HepG2 (cell line): ENCODE measurements at regions not wholly inside any gene's neighbourhood (a gene's known extent, or its start where the extent isn't known, plus 50 kb on each side); places are given as distances from the start of the nearest gene placed in this dataset.

Experiments used
- ATAC-seq: fragments of 200-7000 bp; cut with Tn5 transposase; 3 replicates; pipeline ENCODE4 v1.9.1; 2020; ENCODE audit warnings: mild to moderate bottlenecking, moderate library complexity
- BruUV-seq: library from RNA; stranded (reverse); fragments of 400-500 nt; replicated peaks from 2 replicates; lab custom pipeline; 2021; lab: Mats Ljungman, UMichigan
- CTCF ChIA-PET: fragments of 300-600 bp; formaldehyde crosslinking; extraction: SDS; loops from one replicate; lab custom pipeline; 2021; ENCODE audit warnings: low total read pairs, inconsistent platforms, low intra/inter-chr PET ratio; lab: Yijun Ruan, JAX
- POLR2A ChIA-PET: fragments of 350-600 bp; sonication (Branson Sonifier 250); formaldehyde crosslinking; loops from one replicate; lab custom pipeline; 2020; ENCODE audit warnings: antibody characterized with exemption, inconsistent platforms; lab: Yijun Ruan, JAX
- DNase-seq: peaks from one replicate; pipeline ENCODE4 v3.0.0-alpha.2; 2015; ENCODE audit warnings: low spot score
- FAIRE-seq: peaks from 3 replicates; lab custom pipeline; 2011; peaks lifted over from hg19 to GRCh38; lab: Jason Lieb, UNC
- H2AFZ ChIP-seq: one replicate; pipeline ENCODE4 v1.6.1; 2011; ENCODE audit warnings: low read length, inconsistent platforms
- H3K27ac ChIP-seq: fragments of 300-600 bp; 3 replicates; pipeline ENCODE4 v1.8.0; 2011; ENCODE audit warnings: mixed run types, mild to moderate bottlenecking, mixed read lengths, low read length, inconsistent platforms; ENCODE audit not compliant: insufficient read depth; ENCODE audit errors: extremely low read length
- H3K27me3 ChIP-seq, 2 experiments: fragments of 200-600 bp in 1 of 2; 2 replicates in 1 of 2; 3 replicates in 1 of 2; pipeline versions ENCODE4 v1.6.0 to v1.8.0; 2011; ENCODE audit warnings: low read length in 2 of 2, mild to moderate bottlenecking in 2 of 2, moderate library complexity in 2 of 2, inconsistent platforms in 1 of 2; ENCODE audit not compliant: insufficient read depth in 2 of 2, control insufficient read depth in 1 of 2
- H3K36me3 ChIP-seq, 2 experiments: fragments of 200-600 bp in 1 of 2; replicated peaks in 1 of 2; 2 replicates in 1 of 2; 3 replicates in 1 of 2; pipeline versions ENCODE4 v1.5.1 to v1.8.0; 2011; ENCODE audit warnings: low read length in 2 of 2, inconsistent platforms in 1 of 2; ENCODE audit not compliant: insufficient read depth in 2 of 2, control insufficient read depth in 1 of 2
- H3K4me1 ChIP-seq: 2 replicates; pipeline ENCODE4 v1.5.1; 2012; ENCODE audit warnings: low read length, inconsistent platforms; ENCODE audit not compliant: insufficient read depth
- H3K4me2 ChIP-seq: 2 replicates; pipeline ENCODE4 v1.6.0; 2011; ENCODE audit warnings: low read depth, low read length, inconsistent platforms
- H3K4me3 ChIP-seq, 3 experiments: fragments of 200-600 bp in 1 of 3; sonication (generic), shearing (Covaris generic) in 1 of 3; replicated peaks in 1 of 3; 2 replicates each; pipeline ENCODE4 v1.5.1; 2011 to 2016; ENCODE audit warnings: low read length in 3 of 3, inconsistent platforms in 2 of 3, low read depth in 2 of 3, mild to moderate bottlenecking in 2 of 3, control low read depth in 1 of 3, mixed read lengths in 1 of 3; ENCODE audit not compliant: insufficient read depth in 1 of 3
- H3K79me2 ChIP-seq: one replicate; pipeline ENCODE4 v1.6.1; 2011; ENCODE audit warnings: low read length, inconsistent platforms; ENCODE audit not compliant: insufficient read depth
- H3K9ac ChIP-seq: 2 replicates; pipeline ENCODE4 v1.6.0; 2011; ENCODE audit warnings: mild to moderate bottlenecking, low read depth, low read length, inconsistent platforms; ENCODE audit not compliant: insufficient read depth
- H3K9me3 ChIP-seq: 2 replicates; pipeline ENCODE4 v1.5.1; 2012; ENCODE audit warnings: mild to moderate bottlenecking, low read length
- H4K20me1 ChIP-seq: 2 replicates; pipeline ENCODE4 v1.6.0; 2011; ENCODE audit warnings: inconsistent platforms, mild to moderate bottlenecking, low read length, moderate library complexity; ENCODE audit not compliant: insufficient read depth
- ELF4 ChIP-seq: sonication (generic); formaldehyde crosslinking; IDR thresholded peaks from 2 replicates; pipeline ENCODE4 v1.5.0; 2020; ENCODE audit warnings: missing genetic modification reagents, mild to moderate bottlenecking, moderate library complexity, borderline replicate concordance
- HNF1B ChIP-seq: sonication (generic); formaldehyde crosslinking; IDR thresholded peaks from 2 replicates; pipeline ENCODE4 v1.5.1; 2020; ENCODE audit warnings: mild to moderate bottlenecking, moderate library complexity, missing genetic modification reagents
- MED1 ChIP-seq: sonication (generic); formaldehyde crosslinking; IDR thresholded peaks from 2 replicates; pipeline ENCODE4 v1.4.0; 2020; ENCODE audit warnings: missing genetic modification reagents
- ZNF484 ChIP-seq: sonication (generic); formaldehyde crosslinking; IDR thresholded peaks from 2 replicates; pipeline ENCODE4 v1.5.1; 2020; ENCODE audit warnings: mild to moderate bottlenecking, low read depth, missing genetic modification reagents, borderline replicate concordance
- ZNF543 ChIP-seq: sonication (generic); formaldehyde crosslinking; IDR thresholded peaks from 2 replicates; pipeline ENCODE4 v1.4.0; 2020; ENCODE audit warnings: mild to moderate bottlenecking, missing genetic modification reagents
- ZNF766 ChIP-seq: sonication (generic); formaldehyde crosslinking; IDR thresholded peaks from 2 replicates; pipeline ENCODE4 v1.5.0; 2020; ENCODE audit warnings: missing genetic modification reagents, borderline replicate concordance
- WGBS: methylation state at CpG from one replicate; pipeline ENCODE4 v1.1.6; 2017; ENCODE audit warnings: low lambda C conversion rate; 5-methylcytosine and 5-hydroxymethylcytosine counted together
- in situ Hi-C: cut with HindIII; loops from 2 replicates; pipeline ENCODE4 v1.10.0; 2017; ENCODE audit warnings: low pct_unique_long_range_greater_than_20kb; ENCODE audit not compliant: extremely low pct_ligation_motif_present
- intact Hi-C: fragments of 100-400 bp; cut with micrococcal nuclease; formaldehyde crosslinking; loops from one replicate; pipeline ENCODE4 v1.10.0; 2022; ENCODE audit not compliant: unreplicated experiment

GRCh38 chr18:25469489-25469888 lies 117.5 kb upstream of the ZNF521 start:
- Histone ChIP-seq H3K27ac (no peak overlapping the region), H3K4me3 (no peak overlapping the region), H3K79me2 (no peaks in the 10 kb centered on the region), H4K20me1 (no peaks in the 10 kb centered on the region), H3K4me1 (no peaks in the 10 kb centered on the region), H3K27me3 (no peaks in the 10 kb centered on the region), H3K9me3 (no peaks in the 10 kb centered on the region), H2AFZ (no peak overlapping the region), H3K9ac (no peak overlapping the region), H3K36me3 (no peaks in the 10 kb centered on the region), H3K4me2 (no peak overlapping the region)
- in situ Hi-C loops, result no loop called here
- ATAC-seq, result no peak
- WGBS, result 2% methylated on average over 2 of the region's 2 CpGs
- intact Hi-C loops, result no loop called here
- CTCF ChIA-PET, result no interaction called here
- DNase-seq, result no peak
- POLR2A ChIA-PET, result no interaction called here
- no peak for FAIRE-seq
- TF ChIP-seq ELF4, result no peak
- no peak for TF ChIP-seq HNF1B (CRISPR knock-in tag)
- no TSS peak for BruUV-seq

- H3K27me3 ChIP-seq, result no peaks in the 10 kb centered on the region
- no peak overlapping the region for H3K9ac ChIP-seq
- ATAC-seq (no peak), FAIRE-seq (no peak), DNase-seq (no peak)
- intact Hi-C loops (no loop called here), in situ Hi-C loops (no loop called here)
- ChIA-PET POLR2A (no interaction called here), CTCF (no interaction called here)
- no peaks in the 10 kb centered on the region for H3K9me3 ChIP-seq
- H3K36me3 ChIP-seq, result no peaks in the 10 kb centered on the region
- no peaks in the 10 kb centered on the region for H3K79me2 ChIP-seq
- H3K4me2 ChIP-seq, result no peak overlapping the region
- H2AFZ ChIP-seq, result no peak overlapping the region
- no peak overlapping the region for H3K4me3 ChIP-seq
- H4K20me1 ChIP-seq, result no peaks in the 10 kb centered on the region
- no TSS peak for BruUV-seq
- no peak overlapping the region for H3K27ac ChIP-seq
- WGBS, result 2% methylated on average over 4 of the region's 6 CpGs
- TF ChIP-seq MED1 (CRISPR knock-in tag) (no peak), ZNF766 (CRISPR knock-in tag) (no peak), ZNF543 (CRISPR knock-in tag) (no peak), ZNF484 (CRISPR knock-in tag) (no peak)
- no peaks in the 10 kb centered on the region for H3K4me1 ChIP-seq
Measured at GRCh38 chr18:25467226-25467987, 115.4 kb upstream of the ZNF521 start.
